MM.1S (cell line): ENCODE measurements at regions not wholly inside any gene's neighbourhood (a gene's known extent, or its start where the extent isn't known, plus 50 kb on each side); places are given as distances from the start of the nearest gene placed in this dataset.

Source experiments
- EZH2 ChIP-seq: fragments of 300-600 bp; sonication (generic); optimal IDR thresholded peaks from 2 replicates; pipeline ENCODE3; 2017; ENCODE audit warnings: low read depth, mild to moderate bottlenecking, antibody characterized with exemption, low read length, mixed read lengths
- TF ChIP-seq, protein P1 (sequence below): fragments of 300-600 bp; sonication (generic); IDR thresholded peaks from 2 replicates; pipeline ENCODE4 v1.5.1; 2016; ENCODE audit warnings: antibody characterized with exemption, low read length, mixed read lengths

DNA sequence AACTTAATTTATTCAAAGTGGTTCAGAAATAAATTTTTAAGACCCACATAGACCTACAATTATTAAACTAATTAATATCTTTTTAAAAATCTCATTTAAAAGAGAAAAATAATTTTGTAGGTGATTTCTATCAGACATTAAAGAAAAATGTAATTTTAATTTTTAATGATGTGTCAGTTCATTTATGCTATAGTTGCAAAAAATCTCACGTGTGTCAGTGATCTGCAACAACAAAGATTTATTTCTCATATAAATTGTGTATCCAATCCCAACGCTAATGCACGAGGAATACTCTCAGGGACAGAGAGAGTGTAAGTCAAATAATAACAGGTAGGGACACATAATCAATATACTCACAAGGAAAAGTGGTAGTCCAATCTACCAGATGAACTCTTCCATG, 456.6 kb upstream of the CCDC54 start:
- TF ChIP-seq, protein P1, sequence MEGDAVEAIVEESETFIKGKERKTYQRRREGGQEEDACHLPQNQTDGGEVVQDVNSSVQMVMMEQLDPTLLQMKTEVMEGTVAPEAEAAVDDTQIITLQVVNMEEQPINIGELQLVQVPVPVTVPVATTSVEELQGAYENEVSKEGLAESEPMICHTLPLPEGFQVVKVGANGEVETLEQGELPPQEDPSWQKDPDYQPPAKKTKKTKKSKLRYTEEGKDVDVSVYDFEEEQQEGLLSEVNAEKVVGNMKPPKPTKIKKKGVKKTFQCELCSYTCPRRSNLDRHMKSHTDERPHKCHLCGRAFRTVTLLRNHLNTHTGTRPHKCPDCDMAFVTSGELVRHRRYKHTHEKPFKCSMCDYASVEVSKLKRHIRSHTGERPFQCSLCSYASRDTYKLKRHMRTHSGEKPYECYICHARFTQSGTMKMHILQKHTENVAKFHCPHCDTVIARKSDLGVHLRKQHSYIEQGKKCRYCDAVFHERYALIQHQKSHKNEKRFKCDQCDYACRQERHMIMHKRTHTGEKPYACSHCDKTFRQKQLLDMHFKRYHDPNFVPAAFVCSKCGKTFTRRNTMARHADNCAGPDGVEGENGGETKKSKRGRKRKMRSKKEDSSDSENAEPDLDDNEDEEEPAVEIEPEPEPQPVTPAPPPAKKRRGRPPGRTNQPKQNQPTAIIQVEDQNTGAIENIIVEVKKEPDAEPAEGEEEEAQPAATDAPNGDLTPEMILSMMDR = no peak
- TF ChIP-seq EZH2 = no peak
